ENCODE measurements at regions not wholly inside any gene's neighbourhood (a gene's known extent, or its start where the extent isn't known, plus 50 kb on each side); places are given as distances from the start of the nearest gene placed in this dataset.

DNA sequence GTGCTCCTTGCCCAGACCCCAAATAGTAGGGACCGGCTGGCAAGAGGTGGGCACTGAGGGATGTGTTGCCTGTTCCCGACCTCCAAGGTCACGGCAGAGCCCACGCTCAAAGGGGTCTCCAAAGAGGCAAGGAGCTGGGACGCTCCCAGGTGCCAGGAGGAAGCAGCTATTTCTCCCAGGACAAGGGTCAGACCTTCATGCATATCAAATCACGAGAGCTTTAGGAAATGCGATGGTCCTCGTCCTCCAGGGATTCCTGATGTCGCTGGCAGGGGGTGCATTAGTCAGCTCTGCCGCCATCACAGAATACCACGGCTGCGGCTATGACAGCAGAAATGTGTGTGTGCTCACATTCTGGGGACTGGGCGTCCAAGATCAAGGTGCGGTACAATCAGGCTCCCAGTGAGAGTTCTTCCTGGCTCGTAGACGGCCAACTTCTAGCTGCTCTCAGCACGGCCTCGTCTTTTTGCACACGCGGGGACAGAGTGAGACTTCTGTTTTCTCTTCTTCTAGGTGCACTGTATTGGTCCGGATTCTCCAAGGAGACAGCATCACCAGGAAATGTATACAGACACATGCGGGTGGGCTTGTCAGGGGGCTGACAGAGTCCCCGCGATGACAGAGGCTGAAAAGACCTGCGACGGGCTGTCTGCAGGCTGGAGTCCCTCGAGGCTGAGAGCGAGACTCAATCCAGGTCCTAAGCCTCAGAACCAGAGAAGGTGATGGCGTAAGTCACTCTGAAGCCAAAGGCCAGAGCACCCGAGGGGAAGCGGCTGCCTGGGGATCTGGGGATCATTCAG lies 81.6 kb downstream of the SHANK2 start:
- no peak for TF ChIP-seq CTCF (conservative IDR thresholded peaks at IDR 0.05; ENCODE audit: low read depth, low read length)
- no peak for TF ChIP-seq EZH2 (IDR thresholded peaks at IDR 0.05; ENCODE audit: low read length, unreplicated experiment)
